IMR-90 (cell line): ENCODE measurements at regions not wholly inside any gene's neighbourhood (a gene's known extent, or its start where the extent isn't known, plus 50 kb on each side); places are given as distances from the start of the nearest gene placed in this dataset.

Experiments
- BHLHE40 ChIP-seq: fragments of 150-350 bp; IDR thresholded peaks from 2 replicates; pipeline ENCODE4 v1.6.1; 2016; ENCODE audit warnings: mild to moderate bottlenecking, low read depth, low read length
- CHD1 ChIP-seq: IDR thresholded peaks from 2 replicates; pipeline ENCODE4 v1.6.1; 2012; ENCODE audit warnings: low read depth, low read length, improper control_type of control experiment
- ELK1 ChIP-seq: fragments of 150-350 bp; IDR thresholded peaks from 2 replicates; pipeline ENCODE4 v1.6.1; 2016; ENCODE audit warnings: low read depth, mild to moderate bottlenecking, low read length, moderate library complexity, borderline replicate concordance
- MAFK ChIP-seq: IDR thresholded peaks from 2 replicates; pipeline ENCODE4 v1.6.1; 2012; ENCODE audit warnings: low read depth, low read length, improper control_type of control experiment
- MAZ ChIP-seq: IDR thresholded peaks from 2 replicates; pipeline ENCODE4 v1.6.1; 2012; ENCODE audit warnings: low read depth, mild to moderate bottlenecking, low read length, improper control_type of control experiment, moderate library complexity, borderline replicate concordance
- MXI1 ChIP-seq: IDR thresholded peaks from 2 replicates; pipeline ENCODE4 v1.6.1; 2012; ENCODE audit warnings: low read depth, mild to moderate bottlenecking, low read length, moderate library complexity, borderline replicate concordance
- NFE2L2 ChIP-seq: fragments of 150-350 bp; IDR thresholded peaks from 2 replicates; pipeline ENCODE4 v1.6.1; 2016; ENCODE audit warnings: low read depth, mild to moderate bottlenecking, low read length
- POLR2A ChIP-seq: IDR thresholded peaks from 2 replicates; pipeline ENCODE4 v1.6.1; 2012; ENCODE audit warnings: mild to moderate bottlenecking, low read depth, low read length
- RAD21 ChIP-seq: IDR thresholded peaks from 2 replicates; pipeline ENCODE4 v1.6.1; 2012; ENCODE audit warnings: low read length, improper control_type of control experiment
- RCOR1 ChIP-seq: IDR thresholded peaks from 2 replicates; pipeline ENCODE4 v1.6.1; 2012; ENCODE audit warnings: mild to moderate bottlenecking, low read length, improper control_type of control experiment; ENCODE audit not compliant: insufficient replicate concordance
- RFX5 ChIP-seq: IDR thresholded peaks from 2 replicates; pipeline ENCODE4 v1.8.0; 2012; ENCODE audit warnings: low read depth, mild to moderate bottlenecking, low read length, moderate library complexity
- SMC3 ChIP-seq: fragments of 150-350 bp; IDR thresholded peaks from 2 replicates; pipeline ENCODE4 v1.6.1; 2016; ENCODE audit warnings: low read depth, mild to moderate bottlenecking, antibody characterized with exemption, low read length, moderate library complexity
- TF ChIP-seq, protein P1 (sequence below): conservative IDR thresholded peaks from 2 replicates; pipeline ENCODE4 v1.5.1; 2012; ENCODE audit warnings: mild to moderate bottlenecking, low read depth, low read length, improper control_type of control experiment
- TF ChIP-seq, protein P2 (sequence below): fragments of 150-350 bp; IDR thresholded peaks from 2 replicates; pipeline ENCODE4 v1.6.1; 2017; ENCODE audit warnings: mild to moderate bottlenecking, antibody characterized with exemption, low read length, low read depth

DNA sequence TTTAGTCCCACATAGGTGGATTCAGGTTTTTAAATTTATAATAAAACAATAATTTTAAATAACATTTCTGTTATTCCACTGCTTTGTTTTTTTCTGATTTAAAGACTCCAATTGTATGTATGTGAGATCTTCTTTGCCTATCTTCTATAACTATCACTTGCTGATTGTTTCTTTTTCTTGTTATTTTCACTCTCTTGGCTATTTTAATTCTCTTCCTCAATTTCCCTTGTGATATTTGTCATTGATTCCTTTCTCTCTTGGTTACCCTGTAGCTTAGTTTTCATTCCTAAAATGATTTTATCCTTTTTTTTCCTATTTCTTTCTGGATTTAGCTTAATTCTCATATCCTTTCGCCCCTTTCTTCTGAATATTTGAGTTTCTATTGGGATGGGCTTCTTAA is 227.3 kb upstream of the TENT5A start:
- TF ChIP-seq, protein P1, sequence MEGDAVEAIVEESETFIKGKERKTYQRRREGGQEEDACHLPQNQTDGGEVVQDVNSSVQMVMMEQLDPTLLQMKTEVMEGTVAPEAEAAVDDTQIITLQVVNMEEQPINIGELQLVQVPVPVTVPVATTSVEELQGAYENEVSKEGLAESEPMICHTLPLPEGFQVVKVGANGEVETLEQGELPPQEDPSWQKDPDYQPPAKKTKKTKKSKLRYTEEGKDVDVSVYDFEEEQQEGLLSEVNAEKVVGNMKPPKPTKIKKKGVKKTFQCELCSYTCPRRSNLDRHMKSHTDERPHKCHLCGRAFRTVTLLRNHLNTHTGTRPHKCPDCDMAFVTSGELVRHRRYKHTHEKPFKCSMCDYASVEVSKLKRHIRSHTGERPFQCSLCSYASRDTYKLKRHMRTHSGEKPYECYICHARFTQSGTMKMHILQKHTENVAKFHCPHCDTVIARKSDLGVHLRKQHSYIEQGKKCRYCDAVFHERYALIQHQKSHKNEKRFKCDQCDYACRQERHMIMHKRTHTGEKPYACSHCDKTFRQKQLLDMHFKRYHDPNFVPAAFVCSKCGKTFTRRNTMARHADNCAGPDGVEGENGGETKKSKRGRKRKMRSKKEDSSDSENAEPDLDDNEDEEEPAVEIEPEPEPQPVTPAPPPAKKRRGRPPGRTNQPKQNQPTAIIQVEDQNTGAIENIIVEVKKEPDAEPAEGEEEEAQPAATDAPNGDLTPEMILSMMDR = no peak
- TF ChIP-seq BHLHE40 (no peak), POLR2A (no peak), CHD1 (no peak), MAFK (no peak), SMC3 (no peak), MAZ (no peak), MXI1 (no peak), ELK1 (no peak), RAD21 (no peak), RCOR1 (no peak), RFX5 (no peak), NFE2L2 (no peak)
- TF ChIP-seq, protein P2, sequence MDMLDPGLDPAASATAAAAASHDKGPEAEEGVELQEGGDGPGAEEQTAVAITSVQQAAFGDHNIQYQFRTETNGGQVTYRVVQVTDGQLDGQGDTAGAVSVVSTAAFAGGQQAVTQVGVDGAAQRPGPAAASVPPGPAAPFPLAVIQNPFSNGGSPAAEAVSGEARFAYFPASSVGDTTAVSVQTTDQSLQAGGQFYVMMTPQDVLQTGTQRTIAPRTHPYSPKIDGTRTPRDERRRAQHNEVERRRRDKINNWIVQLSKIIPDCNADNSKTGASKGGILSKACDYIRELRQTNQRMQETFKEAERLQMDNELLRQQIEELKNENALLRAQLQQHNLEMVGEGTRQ = no peak
